C4-2B (cell line): ENCODE measurements at regions not wholly inside any gene's neighbourhood (a gene's known extent, or its start where the extent isn't known, plus 50 kb on each side); places are given as distances from the start of the nearest gene placed in this dataset.

Source experiments
- ZFX ChIP-seq: fragments of 450-650 bp; IDR thresholded peaks from 2 replicates; pipeline ENCODE4 v1.6.1; 2017
- TF ChIP-seq, protein P1 (sequence below): fragments of 450-650 bp; conservative IDR thresholded peaks from 2 replicates; pipeline ENCODE4 v1.5.1; 2017; ENCODE audit warnings: mild to moderate bottlenecking

DNA sequence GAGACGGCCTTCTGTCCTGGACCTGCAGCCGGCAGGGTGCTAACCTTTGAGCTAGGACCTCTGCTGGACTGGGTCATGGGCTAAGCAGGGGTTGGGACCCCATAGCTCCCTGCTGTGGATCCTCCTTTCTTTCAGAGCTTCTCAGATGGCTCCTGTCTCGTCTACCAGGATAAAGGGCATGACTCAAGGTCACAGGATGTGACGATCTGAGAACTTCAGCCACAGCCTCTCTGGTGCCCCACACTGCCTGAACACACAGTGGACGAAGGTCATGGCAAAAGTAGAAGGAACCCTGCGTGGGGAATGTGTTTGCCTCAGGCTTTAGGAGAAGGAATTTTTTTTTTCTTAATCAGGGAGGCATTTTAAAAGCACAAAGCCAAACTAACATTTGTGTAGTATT is 196.7 kb downstream of the TRIM29 start:
- TF ChIP-seq, protein P1, sequence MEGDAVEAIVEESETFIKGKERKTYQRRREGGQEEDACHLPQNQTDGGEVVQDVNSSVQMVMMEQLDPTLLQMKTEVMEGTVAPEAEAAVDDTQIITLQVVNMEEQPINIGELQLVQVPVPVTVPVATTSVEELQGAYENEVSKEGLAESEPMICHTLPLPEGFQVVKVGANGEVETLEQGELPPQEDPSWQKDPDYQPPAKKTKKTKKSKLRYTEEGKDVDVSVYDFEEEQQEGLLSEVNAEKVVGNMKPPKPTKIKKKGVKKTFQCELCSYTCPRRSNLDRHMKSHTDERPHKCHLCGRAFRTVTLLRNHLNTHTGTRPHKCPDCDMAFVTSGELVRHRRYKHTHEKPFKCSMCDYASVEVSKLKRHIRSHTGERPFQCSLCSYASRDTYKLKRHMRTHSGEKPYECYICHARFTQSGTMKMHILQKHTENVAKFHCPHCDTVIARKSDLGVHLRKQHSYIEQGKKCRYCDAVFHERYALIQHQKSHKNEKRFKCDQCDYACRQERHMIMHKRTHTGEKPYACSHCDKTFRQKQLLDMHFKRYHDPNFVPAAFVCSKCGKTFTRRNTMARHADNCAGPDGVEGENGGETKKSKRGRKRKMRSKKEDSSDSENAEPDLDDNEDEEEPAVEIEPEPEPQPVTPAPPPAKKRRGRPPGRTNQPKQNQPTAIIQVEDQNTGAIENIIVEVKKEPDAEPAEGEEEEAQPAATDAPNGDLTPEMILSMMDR: no peak
- no peak for TF ChIP-seq ZFX
